Hematopoietic multipotent progenitor cell treated with erythropoietin and hydrocortisone succinate and interleukin-3 and kit ligand, for 8 days (in vitro differentiated cells): ENCODE measurements at regions not wholly inside any gene's neighbourhood (a gene's known extent, or its start where the extent isn't known, plus 50 kb on each side); places are given as distances from the start of the nearest gene placed in this dataset.
"Not testable (repeated sequence)": the region's sequence is repeated elsewhere in the genome, so short reads cannot be mapped to it uniquely, and the experiment has no call there.

Experiments
- DNase-seq: peaks from one replicate; pipeline ENCODE4 v3.0.0-alpha.2; 2015

DNA sequence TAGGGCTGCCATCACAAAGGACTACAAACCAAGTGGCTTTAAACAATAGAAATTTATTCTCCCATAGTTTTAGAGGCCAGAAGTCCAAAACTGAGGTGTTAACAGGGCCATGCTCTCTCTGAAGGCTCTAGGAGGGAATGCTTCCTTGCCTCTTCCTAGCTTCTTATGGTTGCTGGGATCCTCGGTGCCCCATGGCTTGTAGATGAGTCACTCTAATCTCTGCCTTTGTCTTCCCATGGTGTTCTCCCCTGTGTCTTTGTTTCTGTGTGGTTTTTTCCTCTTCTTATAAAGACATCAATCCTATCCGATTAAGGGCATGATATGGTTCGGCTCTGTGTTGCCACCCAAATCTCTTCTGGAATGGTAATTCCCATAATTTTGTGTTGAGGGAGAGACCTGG is 178.8 kb upstream of the NREP start:
- DNase-seq, result no peak

DNA sequence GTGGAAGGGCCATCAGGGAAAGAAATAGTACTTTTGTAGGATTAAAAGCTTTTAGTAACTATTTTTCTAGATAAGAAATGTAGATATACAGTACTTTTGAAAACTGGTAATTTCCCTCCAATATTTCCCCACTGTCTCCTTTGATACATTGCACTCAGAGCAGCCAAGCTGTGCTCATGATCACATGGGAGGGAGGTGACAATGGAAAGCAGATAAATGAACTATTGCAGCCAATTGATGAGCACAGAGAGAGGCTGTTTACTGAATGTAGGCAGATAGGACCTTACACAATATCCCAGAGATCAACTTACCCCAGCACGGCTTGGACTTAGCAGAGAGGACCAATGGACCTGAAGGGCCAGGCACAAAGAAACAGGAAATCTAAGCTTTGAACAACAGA is 178.0 kb upstream of the NREP start:
- no peak for DNase-seq

DNA sequence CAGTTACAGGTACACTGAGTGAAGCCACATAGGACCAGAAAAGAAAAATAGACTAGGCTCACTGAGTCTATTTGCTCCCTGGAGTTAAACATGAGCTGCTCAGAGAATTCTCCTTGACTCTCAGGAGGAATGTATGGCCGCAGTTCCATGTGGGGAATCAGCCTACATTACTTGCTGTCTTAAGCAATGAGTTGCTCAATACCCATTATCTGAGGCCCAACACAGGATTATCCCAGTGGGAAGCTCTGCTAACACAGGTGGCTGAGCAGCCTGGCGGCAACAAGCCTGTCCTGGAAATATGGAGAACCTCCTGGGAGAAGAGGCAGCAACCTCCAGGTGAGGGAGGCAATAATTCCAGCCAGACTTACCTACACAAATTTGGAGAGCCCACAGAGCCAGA is 177.5 kb upstream of the NREP start:
- DNase-seq, result no peak

DNA sequence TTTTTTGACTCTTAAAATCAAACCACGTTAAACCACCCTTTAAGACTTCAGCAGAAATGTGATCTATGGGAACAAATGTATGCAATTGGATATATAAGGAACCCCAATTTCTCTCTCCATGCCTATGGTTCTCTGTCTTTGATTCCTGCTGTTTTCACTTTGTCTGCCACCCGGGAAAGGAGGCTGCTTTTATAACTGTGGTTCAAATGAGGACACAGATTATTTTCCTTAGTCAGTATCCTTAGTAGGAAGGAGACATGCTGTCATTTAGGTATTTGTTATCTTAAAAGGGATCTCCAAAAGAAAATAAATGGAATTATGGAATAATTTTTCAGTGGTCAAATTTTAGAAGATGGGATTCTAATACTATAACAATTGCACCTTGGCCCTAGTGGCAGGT is 176.1 kb upstream of the NREP start:
- DNase-seq, result no peak

DNA sequence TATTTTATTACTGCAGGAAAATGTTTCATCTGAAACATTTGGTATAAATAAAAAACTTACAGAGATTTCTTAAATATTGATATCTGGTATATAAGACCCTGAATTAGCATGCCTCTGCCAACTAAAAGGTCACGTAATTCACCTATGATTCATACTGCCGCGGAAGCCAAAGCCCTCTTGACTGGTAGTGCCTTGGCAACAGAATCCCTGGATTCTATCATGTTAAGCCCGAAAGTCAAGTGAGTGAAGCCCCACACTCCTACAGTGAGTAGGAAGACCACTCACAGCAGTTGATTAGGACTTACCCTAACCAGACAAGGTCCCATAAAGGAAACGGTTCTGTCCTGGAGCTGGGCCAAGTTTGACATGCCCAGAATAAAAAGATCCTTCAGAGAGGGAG is 175.6 kb upstream of the NREP start:
- DNase-seq, result no peak

DNA sequence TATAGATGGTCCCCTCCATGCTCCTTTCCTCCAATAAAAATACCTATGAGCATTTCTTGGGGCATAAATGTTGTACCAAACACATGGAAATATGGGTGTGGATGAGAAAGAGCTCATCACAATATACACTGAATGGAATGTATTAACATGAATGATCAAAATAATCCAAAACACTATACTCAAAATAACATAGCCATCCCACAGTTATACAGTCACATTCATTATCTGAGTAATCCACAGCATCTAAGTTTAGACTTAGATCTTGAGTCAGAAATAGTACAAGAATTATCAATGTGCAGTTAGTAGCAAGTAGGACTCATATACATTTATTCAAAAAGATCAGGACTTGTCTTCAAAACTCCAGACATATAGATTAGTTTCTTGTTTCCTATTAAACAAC is 175.2 kb upstream of the NREP start:
- no peak for DNase-seq

DNA sequence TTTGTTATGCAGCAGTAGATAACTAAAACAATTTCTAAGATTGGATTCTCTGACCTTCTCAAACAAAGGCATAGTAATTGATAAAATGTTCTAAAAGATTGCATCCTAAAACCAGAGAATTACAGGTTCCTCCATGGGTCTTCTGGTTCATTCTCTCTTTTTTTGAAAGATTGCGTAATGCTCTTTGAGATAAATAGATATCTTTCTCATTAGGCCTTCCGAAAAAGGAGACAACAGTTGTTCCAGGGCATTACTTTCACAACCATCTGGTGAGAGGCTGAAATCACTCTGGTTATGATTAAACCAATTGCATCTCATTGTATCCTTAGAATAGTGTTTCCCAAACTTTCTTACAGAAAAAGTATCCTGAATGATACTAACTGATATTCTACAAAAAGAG is 174.7 kb upstream of the NREP start:
- DNase-seq, result no peak

DNA sequence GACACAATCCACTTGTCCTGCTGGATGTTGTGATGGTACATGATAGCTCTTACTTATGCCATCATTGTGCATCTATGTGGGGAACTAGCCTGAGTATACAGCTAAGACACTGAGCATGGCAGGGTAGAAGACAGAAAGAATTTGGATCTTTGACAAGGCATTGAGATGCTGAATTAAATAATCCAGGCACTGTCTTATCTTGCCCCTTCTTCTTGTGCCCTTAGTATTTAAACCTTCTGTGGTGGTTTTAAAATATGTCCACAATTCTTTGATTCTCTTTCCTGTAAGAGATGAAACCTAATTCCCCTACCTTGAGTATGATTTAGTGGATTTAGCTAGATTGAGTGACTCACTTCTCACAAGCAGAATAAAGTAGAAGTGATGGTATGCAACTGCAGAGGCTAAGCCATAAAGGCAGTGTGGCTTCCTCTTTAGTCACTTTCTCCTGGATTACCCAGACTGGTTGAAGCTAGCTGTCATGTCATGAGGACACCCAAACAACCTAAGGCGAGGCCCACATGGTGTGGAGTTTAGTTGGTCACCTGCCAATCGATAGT is 174.0 kb upstream of the NREP start:
- no peak for DNase-seq

DNA sequence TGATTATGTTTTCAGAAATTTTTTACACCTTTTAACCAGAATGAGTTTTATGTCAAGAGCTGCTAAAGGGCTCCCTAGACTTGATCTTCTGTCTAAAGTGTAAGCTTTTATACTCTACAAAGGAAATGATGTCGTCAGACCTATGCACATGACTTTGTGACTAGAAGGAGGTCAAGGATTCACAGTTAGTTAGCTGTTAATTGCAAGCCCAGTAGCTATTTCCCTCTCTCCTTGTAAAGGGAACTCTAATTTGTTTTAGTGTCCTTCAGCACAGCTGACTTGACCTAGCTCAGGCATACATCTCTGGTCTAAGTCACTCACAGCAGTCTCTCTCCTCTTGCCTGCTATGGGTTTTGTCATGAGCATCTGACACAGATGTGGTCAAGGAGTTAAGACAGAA is 173.5 kb upstream of the NREP start:
- no peak for DNase-seq

DNA sequence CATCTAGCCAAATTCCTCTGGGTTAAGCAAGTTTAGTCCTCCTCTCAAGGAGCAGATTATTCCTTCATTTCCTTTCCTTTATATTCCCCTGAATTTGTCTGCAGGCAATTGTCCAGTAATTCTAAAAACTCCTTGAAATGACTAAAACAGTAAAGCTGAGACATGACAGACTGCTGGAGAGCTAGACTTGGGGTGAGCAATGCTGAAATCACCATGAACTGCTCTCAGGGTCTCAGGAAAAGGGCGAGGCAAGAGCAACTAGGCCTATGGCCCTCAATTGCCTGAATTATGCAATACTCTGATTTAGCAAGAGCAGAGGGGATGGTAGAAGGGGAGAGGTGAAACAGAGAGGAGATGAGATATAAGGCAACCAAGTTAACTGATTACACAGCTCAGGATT is 172.9 kb upstream of the NREP start:
- no peak for DNase-seq

DNA sequence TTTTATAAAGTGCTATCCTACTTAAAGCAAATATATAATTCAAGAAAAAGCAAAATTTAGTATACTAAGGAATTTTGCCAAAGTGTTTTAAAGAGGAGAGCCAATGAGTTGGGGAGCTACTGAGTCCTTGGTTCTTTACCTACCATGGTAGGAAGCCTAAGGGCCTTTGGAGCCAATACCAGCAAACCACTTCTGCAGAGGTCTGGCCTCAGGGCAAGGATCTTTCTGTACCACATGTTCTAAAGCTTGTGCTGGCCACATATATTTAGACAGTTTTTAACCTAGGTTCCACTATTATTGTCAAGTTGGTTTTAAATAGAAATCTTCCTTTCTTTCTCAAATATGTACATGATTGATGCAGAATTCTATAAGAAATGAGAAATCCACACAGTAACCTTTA is 172.3 kb upstream of the NREP start:
- no peak for DNase-seq

DNA sequence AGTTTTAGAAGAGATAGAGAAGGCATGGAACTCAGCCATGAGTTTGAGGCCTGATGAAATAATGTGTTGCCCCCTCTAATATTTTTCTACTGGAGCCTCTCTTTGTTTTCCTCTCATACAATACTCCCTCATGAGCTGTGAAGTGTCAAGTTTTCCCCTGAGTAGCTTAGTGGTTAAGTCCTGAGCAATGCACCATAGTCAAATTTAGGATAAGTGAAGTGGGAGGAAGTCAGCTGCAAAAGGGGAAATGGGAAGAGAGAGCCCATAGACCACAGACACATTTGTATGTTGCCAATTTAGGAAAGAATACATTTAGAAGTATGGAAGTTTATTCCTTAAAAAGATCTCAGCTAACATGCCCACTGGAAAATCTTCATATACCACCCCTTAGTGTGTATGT is 171.5 kb upstream of the NREP start:
- DNase-seq, result no peak

DNA sequence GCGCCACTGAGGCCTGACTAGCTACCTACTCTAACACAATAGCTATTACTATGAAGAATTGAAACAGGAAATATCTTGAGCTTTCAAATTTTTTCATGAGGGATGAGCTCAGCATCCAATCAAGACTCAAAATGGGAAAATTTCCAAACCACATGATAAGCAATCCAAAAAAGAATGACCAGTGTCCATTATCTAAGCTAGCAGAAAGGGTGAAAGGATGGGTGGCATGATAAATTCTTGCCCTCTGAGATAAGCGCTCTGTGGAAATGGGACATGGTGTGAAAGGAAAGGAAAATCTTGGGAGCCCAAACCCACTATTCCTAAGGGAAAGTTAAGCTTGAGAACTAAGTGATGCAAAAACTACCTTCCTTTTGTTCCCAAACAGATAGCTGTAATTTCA is 170.2 kb upstream of the NREP start:
- DNase-seq, result no peak

DNA sequence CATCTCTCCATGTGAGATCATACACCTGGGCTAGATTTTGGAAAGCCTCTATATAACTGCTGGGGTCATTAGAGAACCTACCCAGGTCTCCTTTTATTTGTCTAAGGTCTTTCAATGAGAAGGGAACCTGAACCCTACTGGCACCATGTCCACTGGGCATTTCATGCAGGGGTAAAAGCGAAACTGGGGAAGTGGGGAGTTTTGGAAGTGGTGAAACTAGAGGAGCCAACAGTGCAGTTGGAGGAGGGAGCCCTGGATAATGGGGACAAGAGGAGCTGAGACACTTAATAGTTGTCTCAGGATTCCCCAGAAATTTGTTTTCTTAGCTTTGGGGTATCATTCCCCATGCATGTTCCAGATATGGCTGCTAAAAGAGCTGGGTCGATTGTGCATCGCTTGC is 169.0 kb upstream of the NREP start:
- DNase-seq, result no peak

DNA sequence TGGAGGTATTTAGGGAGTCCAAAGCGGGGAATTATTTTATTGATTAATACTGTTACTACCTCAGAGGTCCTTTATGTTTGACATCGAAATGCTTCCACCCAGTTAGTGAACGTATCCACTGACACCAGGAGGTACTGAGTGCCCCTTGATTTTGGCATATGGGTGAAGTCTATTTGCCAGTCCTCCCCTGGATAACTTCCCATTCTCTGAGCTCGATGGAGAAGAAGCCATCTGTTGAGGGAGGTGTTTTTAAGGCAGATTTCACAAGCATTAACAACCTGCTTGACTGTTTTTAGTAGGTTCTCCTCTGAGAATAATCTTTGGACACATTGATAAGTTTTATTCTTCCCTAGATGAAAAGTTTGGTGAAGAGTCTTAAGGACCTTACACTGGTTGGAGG is 165.3 kb upstream of the NREP start:
- DNase-seq, result no peak

DNA sequence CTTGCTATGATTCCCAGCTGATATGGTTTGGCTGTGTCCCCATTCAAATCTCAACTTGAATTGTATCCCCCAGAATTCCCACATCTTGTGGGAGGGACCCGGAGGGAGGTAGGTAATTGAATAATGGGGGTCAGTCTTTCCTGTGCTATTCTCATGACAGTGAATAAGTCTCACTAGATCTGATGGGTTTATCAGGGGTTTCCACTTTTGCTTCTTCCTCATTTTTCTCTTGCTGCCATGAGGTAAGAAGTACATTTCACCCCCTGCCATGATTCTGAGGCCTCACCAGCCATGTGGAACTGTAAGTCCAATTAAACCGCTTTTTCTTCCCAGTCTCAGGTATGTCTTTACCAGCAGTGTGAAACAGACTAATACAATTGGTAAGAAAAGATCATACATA is 164.7 kb upstream of the NREP start:
- not testable (repeated sequence) for DNase-seq

DNA sequence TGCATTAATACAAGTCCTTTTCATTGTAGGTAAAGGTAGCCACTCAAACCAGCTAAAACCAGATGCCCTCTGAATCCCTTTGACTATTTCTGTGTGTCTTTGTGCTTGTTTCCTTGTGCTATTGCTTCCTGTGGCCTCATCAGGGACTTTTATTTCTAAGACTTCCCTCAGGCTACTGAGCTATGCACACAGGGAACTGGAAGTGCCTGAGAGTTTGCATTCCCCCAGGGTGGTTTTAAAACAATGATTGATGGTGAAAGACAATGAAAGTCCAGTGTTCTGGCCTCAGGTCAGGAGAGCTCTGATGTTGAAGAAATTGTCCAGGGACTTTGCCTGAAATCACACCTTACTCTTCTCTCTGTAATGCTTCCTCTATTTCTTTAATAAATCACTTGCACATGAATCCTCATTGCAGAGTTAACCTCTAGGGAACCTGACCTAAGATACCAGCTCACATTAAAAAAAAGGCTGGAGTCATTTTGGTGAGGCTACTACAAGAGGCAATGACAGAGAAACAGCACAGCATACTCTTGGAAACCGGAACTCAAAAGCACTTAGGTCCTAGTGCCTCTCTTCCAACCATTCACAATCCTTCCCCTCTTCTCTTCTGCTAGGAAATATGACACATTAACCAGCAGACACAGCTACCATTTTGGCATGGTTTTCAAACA is 158.1 kb upstream of the NREP start:
- no peak for DNase-seq

DNA sequence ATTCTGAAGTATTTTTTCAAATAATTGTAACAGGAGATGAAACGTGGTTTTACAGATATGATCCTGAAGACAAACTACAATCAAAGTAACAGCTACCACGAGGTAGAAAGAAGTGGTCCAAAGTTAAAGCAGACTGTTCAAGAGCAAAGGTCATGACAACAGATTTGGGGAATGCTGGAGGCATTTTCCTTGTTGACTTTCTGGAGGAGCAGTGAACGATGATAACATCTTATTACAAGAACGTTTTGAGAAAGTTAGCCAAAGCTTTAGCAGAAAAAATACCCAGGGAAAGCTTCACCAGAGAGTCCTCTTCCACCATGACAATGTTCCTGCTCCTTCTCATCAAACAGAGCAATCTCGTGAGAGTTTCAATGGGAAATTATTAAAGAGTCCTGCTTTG is 145.4 kb upstream of the NREP start:
- DNase-seq, result no peak

DNA sequence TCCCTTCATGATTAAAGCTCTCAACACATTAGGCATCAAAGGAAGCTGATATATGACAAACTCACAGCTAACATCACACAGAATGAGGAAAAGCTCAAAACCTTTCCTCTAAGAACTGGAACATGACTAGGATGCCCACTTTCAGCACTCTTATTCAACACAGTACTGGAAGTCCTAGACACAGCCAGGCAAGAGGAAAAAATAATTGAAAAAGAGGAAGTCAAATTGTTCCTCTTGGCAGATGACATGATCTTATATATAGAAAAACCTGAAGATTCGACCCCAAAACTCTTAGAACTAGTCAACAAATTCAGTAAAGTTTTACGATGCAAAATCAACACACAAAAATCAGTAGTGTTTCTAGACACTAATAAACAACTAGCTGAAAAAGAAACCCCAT is 144.3 kb upstream of the NREP start:
- DNase-seq, result no peak

DNA sequence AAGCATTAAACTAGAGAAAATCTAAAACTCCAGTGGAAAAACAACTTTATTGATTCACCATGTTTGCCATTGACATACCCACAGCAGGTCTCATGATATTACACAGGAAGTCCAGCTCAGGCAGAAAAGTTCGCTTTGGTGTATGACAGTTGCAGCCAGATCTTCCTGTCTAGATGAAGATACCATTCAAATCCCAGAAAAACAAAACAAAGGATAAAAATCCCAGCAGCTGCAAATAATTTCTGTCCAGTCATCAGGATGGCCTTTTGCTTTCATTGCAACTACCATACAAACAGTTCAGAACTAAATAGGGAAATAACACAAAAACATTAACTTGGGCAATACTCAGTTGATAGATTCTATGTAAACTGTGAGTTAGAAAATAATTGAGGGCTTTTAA is 136.0 kb upstream of the NREP start:
- no peak for DNase-seq

DNA sequence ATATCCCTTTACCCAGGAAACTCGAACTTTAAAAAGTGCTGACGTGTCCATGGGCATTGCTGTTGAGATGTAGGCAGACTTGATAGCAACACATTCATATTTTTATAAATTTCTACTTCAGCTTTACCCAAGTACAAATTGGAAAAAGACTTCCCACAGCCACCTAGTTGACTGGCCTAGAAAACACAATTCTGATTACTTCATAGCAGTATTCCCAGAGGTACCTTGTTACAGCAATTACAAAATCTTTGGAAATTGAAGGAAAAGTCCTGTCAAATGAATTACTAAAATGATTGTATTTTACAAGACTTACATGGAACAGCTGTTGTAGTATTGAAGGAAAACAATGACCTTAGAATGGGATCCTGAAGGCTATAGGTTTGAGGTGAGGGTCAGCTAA is 130.7 kb upstream of the NREP start:
- DNase-seq, result no peak

DNA sequence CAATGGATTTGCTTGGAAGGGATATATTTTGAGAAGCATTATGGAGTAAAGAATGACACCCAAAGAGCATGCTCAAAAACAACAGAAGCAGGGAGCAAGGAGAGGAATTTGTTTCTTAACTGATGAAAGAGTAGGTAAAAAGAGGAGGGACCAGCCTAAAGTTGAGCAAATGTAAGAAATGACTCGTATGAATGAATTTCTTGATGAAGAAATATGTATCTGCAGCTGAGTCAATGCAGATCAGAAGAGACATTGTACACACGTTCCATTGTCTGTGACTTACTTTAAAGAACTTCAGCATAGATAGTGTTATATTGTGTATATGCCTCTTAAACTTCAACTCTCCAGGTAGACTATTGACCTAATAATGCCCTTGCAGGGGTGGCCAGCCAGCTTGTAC is 112.7 kb upstream of the NREP start:
- DNase-seq, result no peak

DNA sequence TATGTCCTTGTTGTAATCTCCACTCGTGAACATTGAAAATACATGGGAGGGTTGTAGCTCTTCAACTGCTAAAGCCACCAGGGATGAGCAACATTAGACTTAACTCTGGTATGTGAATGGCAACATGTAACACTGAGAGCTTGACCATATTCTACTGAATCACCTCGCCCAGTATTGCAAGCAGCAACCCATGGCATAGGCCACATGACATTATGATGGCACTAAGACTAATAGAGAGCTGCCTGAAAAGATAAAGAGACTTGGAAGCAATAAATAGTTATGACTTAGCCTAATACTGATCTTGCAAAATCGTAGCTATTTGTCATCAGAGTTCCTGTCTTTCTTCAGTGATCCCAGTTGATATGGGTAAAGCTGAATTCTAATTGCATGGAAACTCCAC is 108.4 kb upstream of the NREP start:
- no peak for DNase-seq

DNA sequence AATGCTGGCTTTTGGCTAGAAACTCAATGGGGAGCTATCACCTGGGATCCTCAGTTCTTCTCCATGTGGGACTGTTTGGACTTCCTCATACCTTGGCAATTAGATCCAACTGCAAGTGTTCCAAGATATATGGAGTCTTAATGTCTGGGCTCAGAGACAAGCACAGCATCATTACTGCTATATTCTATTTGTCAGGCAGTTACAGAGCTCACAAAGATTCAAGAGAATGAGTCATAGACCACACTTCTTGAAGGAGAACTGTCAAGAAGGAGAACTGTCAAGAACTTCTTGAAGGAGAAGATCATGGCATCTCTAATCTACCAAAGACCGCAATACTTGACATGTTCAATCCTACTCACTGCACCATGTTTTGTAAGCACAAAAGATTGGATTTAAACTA is 106.8 kb upstream of the NREP start:
- no peak for DNase-seq

DNA sequence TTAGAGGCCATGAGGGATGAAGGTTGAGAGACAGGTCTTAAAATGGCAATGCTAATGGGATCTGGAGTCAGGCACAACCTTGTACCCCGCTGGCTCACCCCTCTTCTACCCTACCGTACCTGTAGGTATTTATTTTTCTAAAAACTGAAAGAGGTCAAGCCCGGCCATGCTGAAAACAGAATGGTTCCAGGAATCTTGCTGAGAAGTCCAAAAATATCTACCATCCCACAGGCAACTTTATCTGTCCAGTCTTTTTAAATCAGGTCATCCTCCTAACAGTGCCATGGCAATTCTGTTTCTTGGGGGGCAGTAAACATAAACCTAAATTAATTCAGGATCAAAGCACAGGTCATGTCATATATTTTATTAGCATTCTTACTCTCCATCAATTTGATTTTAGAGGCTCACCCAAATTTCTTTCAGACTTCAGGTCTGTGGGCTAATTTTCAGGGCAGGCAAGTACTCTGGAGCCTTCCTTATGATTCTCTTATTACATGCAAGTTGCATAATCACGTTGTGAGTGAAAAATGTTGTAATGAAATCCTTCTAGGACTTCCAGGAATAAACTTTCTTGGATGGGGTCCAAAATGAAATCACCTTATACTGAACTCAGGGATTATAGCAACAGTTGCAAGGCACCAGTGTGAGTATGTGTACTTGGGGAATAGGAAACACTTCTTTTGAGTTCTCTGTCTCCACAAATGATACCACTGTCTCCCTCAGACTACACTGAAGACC is 102.7 kb upstream of the NREP start:
- no peak for DNase-seq
